HG02884 (cell line): ENCODE measurements at regions not wholly inside any gene's neighbourhood (a gene's known extent, or its start where the extent isn't known, plus 50 kb on each side); places are given as distances from the start of the nearest gene placed in this dataset.
A peak's percentile ranks its signal among the peaks of the same experiment; 100 is the strongest.

Experiments used
- ATAC-seq: cut with Tn5 transposase; IDR thresholded peaks from one replicate; pipeline ENCODE4 v1.9.1; 2021; ENCODE audit warnings: mild to moderate bottlenecking, moderate library complexity; ENCODE audit not compliant: unreplicated experiment

DNA sequence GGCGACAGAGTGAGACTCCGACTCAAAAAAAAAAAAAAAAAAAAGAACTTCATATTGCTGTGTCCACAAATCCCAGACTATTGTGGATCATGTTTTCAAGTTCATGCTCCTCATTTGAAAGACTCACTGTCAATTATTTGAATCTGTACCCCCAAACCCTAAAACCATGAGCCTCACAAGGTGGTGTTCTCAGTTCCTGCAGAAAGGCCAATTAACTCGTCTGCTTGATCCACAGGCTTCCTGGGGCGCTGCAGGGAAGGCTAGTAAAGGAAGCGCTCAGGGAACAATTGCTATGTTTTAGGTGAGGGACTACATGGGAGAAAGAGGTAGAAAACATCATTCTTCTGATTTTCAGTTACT, 396.8 kb upstream of the NETO1 start:
- ATAC-seq = no peak

DNA sequence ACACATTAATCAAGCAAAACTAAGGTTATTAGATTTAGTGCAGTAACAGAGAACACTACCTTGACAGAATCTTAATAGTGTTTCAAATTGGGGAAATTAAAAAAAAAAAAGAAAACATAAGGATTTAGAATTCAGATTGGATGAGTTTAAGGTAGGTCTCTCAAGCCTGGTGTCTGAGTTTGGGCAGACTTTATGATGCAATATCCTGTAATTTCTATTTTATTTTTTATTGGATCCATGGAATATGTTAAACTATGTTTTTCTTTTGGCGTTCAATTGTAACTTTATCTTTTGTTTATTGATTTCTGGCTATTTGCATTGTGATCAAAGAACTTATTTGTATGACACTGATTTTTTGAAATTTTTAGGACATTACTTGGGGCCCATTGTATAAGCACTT, 394.1 kb upstream of the NETO1 start:
- ATAC-seq = no peak

- ATAC-seq = no peak
Observed at GRCh38 chr18:73261243-73261642, 393.5 kb upstream of the NETO1 start.

DNA sequence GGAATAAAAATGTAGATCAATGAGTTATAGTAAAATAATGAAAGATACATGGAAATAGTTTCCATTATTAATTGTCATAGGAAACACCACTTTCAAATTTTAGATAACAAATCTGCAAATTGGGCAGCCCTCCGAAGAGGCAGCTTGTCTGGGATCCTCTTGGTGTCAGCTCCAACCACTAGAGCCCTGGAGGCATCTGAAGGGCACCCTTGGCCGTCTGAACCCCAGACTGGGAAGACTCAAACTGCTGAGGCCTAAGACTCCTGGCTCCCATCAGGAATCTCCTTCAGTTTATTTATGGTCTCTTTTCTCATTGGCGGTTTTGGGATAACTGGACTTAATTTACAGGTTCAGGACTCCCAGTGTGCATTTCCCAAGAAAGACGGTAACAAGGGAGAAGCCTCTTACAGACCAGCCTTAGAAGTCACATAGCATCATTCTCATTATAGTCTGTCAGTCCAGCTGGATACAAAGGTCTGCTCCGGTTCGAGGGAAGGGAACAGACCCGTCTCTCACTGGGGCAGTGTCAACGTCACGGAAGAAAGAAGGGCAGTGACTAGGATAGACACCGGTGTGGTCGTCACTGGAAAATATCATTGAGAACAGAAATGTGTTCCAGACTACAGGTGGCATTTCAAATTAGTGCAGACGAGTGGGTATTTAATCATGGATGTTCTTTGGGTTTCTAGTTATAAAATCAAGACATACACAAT, 390.7 kb upstream of the NETO1 start:
- no peak for ATAC-seq

GRCh38 chr18:73254564-73254963, 386.8 kb upstream of the NETO1 start:
- ATAC-seq = no peak

DNA sequence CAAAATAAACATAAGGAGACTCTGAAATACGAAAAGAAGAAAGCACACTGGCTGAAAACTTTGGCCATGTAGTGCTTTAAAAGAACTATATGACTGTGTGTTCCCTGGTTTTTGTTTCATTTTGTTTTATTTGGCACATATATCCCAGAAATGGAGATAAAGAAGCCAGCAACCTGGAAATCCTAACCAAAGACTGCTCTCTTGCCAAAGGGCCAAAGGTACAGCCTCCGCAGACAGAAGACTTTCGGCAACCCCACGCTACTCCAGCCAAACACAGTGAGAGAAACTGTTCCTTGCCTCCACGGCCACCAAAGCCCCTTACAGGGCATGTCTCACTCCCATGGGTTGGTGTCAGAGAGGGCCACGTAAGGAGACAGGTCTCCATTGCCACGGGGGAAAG, 381.2 kb upstream of the NETO1 start:
- ATAC-seq = no peak

GRCh38 chr18:73246763-73247162, 379.0 kb upstream of the NETO1 start:
- ATAC-seq = no peak

DNA sequence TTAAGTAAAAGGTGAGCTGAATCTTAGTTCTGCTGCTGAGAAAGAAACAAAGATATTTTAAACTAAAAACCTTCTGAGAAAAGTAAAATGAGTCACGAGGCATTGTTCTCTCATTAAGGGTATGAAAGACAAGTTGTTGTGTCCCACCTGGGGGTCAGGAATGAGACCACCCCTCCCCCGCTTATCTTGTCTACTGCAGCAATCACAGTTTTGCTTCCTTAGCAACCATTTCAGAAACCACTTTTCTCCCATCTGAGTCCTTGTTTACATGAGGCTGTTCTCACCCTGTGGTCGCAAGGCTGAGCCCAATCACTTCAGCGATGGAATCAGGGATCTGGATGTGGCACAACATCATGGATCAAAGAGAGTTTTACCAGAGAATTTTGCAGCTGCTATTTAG, 377.6 kb upstream of the NETO1 start:
- ATAC-seq = no peak

GRCh38 chr18:73244401-73244800, 376.6 kb upstream of the NETO1 start:
- no peak for ATAC-seq

DNA sequence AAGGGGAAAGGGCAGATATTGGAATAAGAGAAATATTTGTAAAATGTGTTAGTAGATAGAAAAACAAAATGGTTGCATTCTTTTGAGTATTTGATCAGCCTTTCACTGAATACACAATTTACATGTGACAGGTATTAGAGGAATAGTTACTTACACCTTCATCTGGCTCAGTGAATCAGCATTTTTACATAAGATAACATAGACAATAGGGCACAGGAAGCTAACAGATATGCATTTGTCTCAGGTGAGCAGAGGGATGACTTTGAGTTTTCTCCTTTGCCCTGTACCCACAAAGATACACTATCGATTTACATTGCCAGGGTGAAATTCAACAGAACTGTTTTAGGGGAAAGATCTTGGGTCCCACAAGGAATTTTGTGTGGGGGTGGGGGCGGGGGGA, 373.1 kb upstream of the NETO1 start:
- ATAC-seq = no peak

- ATAC-seq = no peak
Observed at GRCh38 chr18:73235921-73236320, 368.1 kb upstream of the NETO1 start.

DNA sequence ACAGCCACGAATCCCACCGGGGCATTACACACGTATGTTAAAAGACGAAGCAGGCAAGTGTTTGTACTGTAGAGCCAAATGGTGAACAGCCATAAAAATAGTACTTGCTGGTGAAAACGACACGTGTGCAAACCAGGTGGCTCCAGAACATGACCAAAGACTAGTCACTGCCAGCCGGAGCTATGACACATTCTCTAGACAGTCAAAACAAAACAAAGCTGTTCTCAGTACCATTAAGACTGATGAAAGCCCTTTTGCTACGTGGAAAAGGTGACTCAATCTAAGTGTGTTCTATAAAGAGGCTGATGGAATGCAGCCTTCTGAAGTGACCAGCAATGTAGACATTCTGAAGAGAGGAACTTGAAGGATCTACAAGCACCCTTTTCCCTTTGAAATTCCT, 367.7 kb upstream of the NETO1 start:
- ATAC-seq = peak; percentile 96

GRCh38 chr18:73232933-73233332, 365.1 kb upstream of the NETO1 start:
- peak; percentile 54 for ATAC-seq

- no peak for ATAC-seq
Observed at GRCh38 chr18:73220663-73221062, 352.9 kb upstream of the NETO1 start.

DNA sequence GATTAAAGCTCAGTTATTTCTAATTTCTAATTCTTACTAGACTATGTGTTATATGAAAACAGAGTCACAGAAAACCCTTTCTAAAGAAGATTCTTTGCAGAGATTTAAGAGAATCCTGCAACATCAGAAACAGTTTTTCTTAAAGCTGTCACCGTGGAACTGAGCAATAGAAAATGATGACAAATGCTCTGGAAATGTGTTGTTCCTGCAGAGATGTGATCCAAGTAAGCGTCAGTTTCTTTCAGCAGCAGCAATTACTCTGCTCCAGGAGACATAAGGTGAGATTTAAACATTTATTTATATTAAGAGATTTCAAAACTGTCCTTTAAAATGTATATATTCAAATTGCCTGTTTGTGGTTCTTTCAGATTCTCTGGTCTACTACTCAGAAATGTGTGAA, 350.5 kb upstream of the NETO1 start:
- no peak for ATAC-seq

GRCh38 chr18:73214970-73215369, 347.2 kb upstream of the NETO1 start:
- ATAC-seq = no peak

DNA sequence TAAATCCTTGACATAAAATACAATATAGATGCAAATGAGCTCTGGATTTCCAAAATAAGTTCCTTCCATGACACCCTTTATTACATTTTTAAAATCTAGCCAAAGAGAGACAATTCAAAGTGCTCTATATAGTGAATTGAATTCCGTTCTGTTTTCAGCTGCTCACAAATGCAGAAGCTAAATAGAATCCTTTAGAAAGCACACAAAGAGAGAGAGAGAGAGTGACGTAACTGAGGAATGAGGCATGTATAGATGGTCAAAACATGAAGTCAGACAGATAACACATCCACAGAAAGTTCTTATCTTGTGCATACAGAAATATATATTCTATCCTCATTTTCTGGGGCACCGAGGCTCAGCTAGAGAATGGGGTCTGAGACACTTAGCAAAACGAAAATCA, 344.7 kb upstream of the NETO1 start:
- ATAC-seq = no peak

DNA sequence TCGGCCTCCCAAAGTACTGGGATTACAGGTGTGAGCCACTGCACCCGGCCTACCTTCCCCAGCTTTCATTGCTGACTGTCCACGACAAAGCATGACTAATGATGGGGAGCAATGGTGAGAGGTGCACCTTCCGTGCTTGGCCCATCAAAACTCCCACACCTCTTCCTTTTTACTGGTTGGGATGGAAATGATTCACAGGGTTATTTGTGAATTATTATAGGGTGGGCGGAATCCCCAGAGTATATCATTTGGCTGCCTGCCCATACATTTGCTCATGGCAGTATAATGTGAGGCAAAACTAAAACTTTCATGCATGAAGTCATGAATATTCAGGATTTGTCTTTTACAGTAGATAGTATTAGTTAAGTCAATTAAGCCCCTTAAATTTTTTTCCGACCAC, 334.2 kb upstream of the NETO1 start:
- no peak for ATAC-seq

- ATAC-seq = no peak
Observed at GRCh38 chr18:73199151-73199550, 331.4 kb upstream of the NETO1 start.

GRCh38 chr18:73189718-73190117, 321.9 kb upstream of the NETO1 start:
- no peak for ATAC-seq

GRCh38 chr18:73168236-73168635, 300.4 kb upstream of the NETO1 start:
- ATAC-seq = no peak

DNA sequence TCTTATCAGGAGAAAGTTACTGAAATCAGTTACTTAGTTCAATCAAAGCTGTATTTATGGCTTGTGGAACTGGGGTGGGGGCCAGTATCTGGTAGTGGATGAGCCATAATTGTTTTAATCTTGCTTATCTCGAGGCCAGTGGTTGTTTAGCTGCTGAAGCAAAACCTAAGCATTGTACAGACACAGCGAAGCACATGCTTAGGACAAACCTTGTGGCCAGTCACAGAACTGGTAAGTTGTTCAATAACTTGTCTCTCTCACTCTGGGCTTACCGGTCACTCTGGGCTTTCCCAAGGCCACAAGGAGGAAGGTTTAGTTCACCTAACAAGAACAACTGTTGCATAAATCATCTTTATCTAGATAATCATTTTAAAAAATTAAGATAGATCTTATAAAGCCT, 296.6 kb upstream of the NETO1 start:
- ATAC-seq = no peak

DNA sequence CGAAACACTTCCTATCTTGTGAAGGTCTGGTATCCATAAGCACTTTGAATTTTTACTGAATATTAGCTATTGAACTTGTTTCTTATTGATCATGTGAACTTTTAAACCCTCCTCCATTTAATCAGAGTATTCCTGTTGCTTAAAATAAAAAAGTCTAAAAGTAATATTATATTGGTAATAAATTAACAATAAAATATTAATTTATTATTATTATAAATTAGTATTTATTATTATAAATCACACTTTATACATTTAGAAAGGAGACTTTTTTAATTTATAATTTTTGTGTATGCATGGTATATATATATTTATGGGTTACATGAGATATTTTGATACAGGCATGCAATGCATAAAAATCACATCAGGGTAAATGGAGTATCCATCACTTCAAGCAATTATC, 295.4 kb upstream of the NETO1 start:
- no peak for ATAC-seq
